GM18502 (cell line): ENCODE measurements at regions not wholly inside any gene's neighbourhood (a gene's known extent, or its start where the extent isn't known, plus 50 kb on each side); places are given as distances from the start of the nearest gene placed in this dataset.
A peak's percentile ranks its signal among the peaks of the same experiment; 100 is the strongest.
"Not testable (repeated sequence)": the region's sequence is repeated elsewhere in the genome, so short reads cannot be mapped to it uniquely, and the experiment has no call there.

Source experiments
- ATAC-seq: cut with Tn5 transposase; IDR thresholded peaks from one replicate; pipeline ENCODE4 v1.9.1; 2021; ENCODE audit warnings: mild to moderate bottlenecking; ENCODE audit not compliant: unreplicated experiment, poor library complexity

GRCh38 chr3:145055375-145056076 is 1083.9 kb downstream of the DIPK2A start:
- ATAC-seq: peak; percentile 65

GRCh38 chr3:145058483-145058882 is 1086.9 kb downstream of the DIPK2A start:
- ATAC-seq: no peak

GRCh38 chr3:145063616-145064015 is 1092.0 kb downstream of the DIPK2A start:
- ATAC-seq: no peak

- no peak for ATAC-seq
Observed at GRCh38 chr3:145070795-145071194, 1090.2 kb downstream of the PLOD2 start.

GRCh38 chr3:145079436-145079835 is 1081.5 kb downstream of the PLOD2 start:
- no peak for ATAC-seq

GRCh38 chr3:145087038-145087437 is 1073.9 kb downstream of the PLOD2 start:
- ATAC-seq: no peak

GRCh38 chr3:145088917-145089316 is 1072.1 kb downstream of the PLOD2 start:
- peak; percentile 81 for ATAC-seq

- ATAC-seq: peak; percentile 39
Observed at GRCh38 chr3:145089337-145089736, 1071.6 kb downstream of the PLOD2 start.

GRCh38 chr3:145094355-145094941 is 1066.5 kb downstream of the PLOD2 start:
- ATAC-seq: peak; percentile 96

- ATAC-seq: not testable (repeated sequence)
Observed at GRCh38 chr3:145111141-145111540, 1049.8 kb downstream of the PLOD2 start.

GRCh38 chr3:145116769-145117168 is 1044.2 kb downstream of the PLOD2 start:
- no peak for ATAC-seq

- ATAC-seq: peak; percentile 47
Observed at GRCh38 chr3:145118303-145118702, 1042.7 kb downstream of the PLOD2 start.

GRCh38 chr3:145124900-145125678 is 1035.9 kb downstream of the PLOD2 start:
- ATAC-seq: no peak

- ATAC-seq: no peak
Observed at GRCh38 chr3:145133281-145133680, 1027.7 kb downstream of the PLOD2 start.

GRCh38 chr3:145134738-145135137 is 1026.2 kb downstream of the PLOD2 start:
- ATAC-seq: no peak

- ATAC-seq: no peak
Observed at GRCh38 chr3:145144361-145144760, 1016.6 kb downstream of the PLOD2 start.

GRCh38 chr3:145145461-145145860 is 1015.5 kb downstream of the PLOD2 start:
- ATAC-seq: no peak

- ATAC-seq: no peak
Observed at GRCh38 chr3:145159640-145160039, 1001.3 kb downstream of the PLOD2 start.

GRCh38 chr3:145170121-145170520 is 990.9 kb downstream of the PLOD2 start:
- ATAC-seq: no peak

GRCh38 chr3:145175626-145176025 is 985.4 kb downstream of the PLOD2 start:
- no peak for ATAC-seq

- no peak for ATAC-seq
Observed at GRCh38 chr3:145176907-145177306, 984.1 kb downstream of the PLOD2 start.
